HUES48 (cell line): ENCODE measurements at regions not wholly inside any gene's neighbourhood (a gene's known extent, or its start where the extent isn't known, plus 50 kb on each side); places are given as distances from the start of the nearest gene placed in this dataset.

Experiments used
- H3K27ac ChIP-seq: one replicate; pipeline ENCODE4 v1.7.0; 2013; ENCODE audit warnings: low read depth, low read length, inconsistent platforms
- H3K27me3 ChIP-seq: 2 replicates; pipeline ENCODE4 v1.6.1; 2013; ENCODE audit warnings: mild to moderate bottlenecking, low read length; ENCODE audit not compliant: control insufficient read depth, insufficient read depth
- H3K36me3 ChIP-seq: 2 replicates; pipeline ENCODE4 v1.6.1; 2013; ENCODE audit warnings: low read length; ENCODE audit not compliant: control insufficient read depth, insufficient read depth
- H3K4me1 ChIP-seq: 2 replicates; pipeline ENCODE4 v1.6.1; 2013; ENCODE audit warnings: mild to moderate bottlenecking, low read length; ENCODE audit not compliant: control insufficient read depth, insufficient read depth
- H3K4me3 ChIP-seq: 2 replicates; pipeline ENCODE4 v1.5.1; 2013; ENCODE audit warnings: mild to moderate bottlenecking, low read depth, low read length
- H3K9ac ChIP-seq: 2 replicates; pipeline ENCODE4 v1.6.1; 2013; ENCODE audit warnings: mild to moderate bottlenecking, low read depth, low read length, moderate library complexity
- H3K9me3 ChIP-seq: 2 replicates; pipeline ENCODE4 v1.6.1; 2013; ENCODE audit warnings: low read length; ENCODE audit not compliant: control insufficient read depth, insufficient read depth

GRCh38 chr10:128741680-128742079 is 615.5 kb upstream of the MKI67 start:
- no peak overlapping the region for H3K9ac ChIP-seq
- no peaks in the 10 kb centered on the region for H3K9me3 ChIP-seq
- no peaks in the 10 kb centered on the region for H3K27me3 ChIP-seq
- no peak overlapping the region for H3K27ac ChIP-seq
- 0 out of 2 replicates have a peak, but pooled peaks cover 6% of the 10 kb centered on the region for H3K4me1 ChIP-seq
- no peak overlapping the region for H3K4me3 ChIP-seq
- no peaks in the 10 kb centered on the region for H3K36me3 ChIP-seq

DNA sequence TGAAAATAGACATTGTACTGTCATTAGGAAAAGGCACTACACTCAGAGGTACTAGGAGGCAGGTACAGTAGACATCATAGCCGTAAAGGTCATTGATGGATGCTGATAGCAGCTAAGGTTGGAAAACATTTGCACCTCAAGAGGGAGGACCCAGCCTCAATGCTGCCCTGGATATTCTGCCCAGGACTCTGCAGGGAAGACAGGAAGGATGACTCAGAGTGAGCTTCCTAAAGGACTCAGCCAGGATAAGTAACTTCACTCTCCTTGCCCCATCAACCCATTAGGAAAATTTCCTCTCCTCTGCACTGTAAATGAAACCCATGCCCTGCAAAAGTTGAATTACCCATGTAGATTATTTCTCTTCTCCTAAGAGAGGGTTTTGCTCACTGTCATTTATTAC is 617.9 kb upstream of the MKI67 start:
- Histone ChIP-seq H3K27me3 (no peaks in the 10 kb centered on the region), H3K4me1 (0 out of 2 replicates have a peak, but pooled peaks cover 6% of the 10 kb centered on the region)

DNA sequence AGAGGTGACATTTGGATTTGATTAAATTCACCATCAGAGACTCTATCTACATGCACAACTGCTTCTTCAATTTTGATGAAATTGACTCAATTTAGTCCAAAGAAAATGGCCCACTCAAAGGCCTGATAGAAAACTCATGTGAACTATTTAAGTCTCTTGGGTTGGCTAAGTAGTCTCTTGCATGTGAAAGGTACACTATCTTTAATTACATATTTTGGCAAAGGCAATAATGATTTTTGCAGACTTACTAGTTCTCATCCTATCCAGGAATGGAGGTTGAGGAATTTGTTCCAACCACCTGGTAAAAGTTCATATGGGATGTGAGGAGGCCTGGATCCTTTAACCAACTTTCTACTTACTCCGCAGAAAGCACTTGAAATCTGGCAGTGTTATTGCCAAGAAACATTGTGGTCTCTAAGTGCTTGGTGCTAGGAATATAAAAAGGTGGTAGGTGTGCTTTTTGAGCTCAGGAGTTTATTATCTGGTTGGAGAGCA is 618.6 kb upstream of the MKI67 start:
- Histone ChIP-seq H3K27me3 (no peaks in the 10 kb centered on the region), H3K27ac (no peak overlapping the region)

More for the DNA sequence above, 617.9 kb upstream of the MKI67 start:
- Histone ChIP-seq H3K9me3 (no peaks in the 10 kb centered on the region), H3K9ac (no peak overlapping the region), H3K36me3 (no peaks in the 10 kb centered on the region), H3K4me3 (no peak overlapping the region), H3K27ac (no peak overlapping the region)

GRCh38 chr10:128747582-128748346 is 621.5 kb upstream of the MKI67 start:
- no peaks in the 10 kb centered on the region for H3K27me3 ChIP-seq
- H3K27ac ChIP-seq: no peak overlapping the region
- H3K36me3 ChIP-seq: no peaks in the 10 kb centered on the region
- no peak overlapping the region for H3K4me3 ChIP-seq
- H3K4me1 ChIP-seq: 0 out of 2 replicates have a peak, but pooled peaks cover 6% of the 10 kb centered on the region
- peaks cover 5% of the 10 kb centered on the region; the same call in 1 of the 2 replicates for H3K9me3 ChIP-seq
- no peak overlapping the region for H3K9ac ChIP-seq

More for the DNA sequence above, 618.6 kb upstream of the MKI67 start:
- H3K36me3 ChIP-seq: no peaks in the 10 kb centered on the region
- H3K9me3 ChIP-seq: no peaks in the 10 kb centered on the region
- H3K4me1 ChIP-seq: 0 out of 2 replicates have a peak, but pooled peaks cover 6% of the 10 kb centered on the region
- H3K9ac ChIP-seq: no peak overlapping the region
- no peak overlapping the region for H3K4me3 ChIP-seq

- no peak overlapping the region for H3K9ac ChIP-seq
- no peaks in the 10 kb centered on the region for H3K27me3 ChIP-seq
- peaks cover 5% of the 10 kb centered on the region; the same call in 1 of the 2 replicates for H3K9me3 ChIP-seq
- no peaks in the 10 kb centered on the region for H3K4me1 ChIP-seq
- H3K4me3 ChIP-seq: no peak overlapping the region
- H3K27ac ChIP-seq: no peak overlapping the region
- no peaks in the 10 kb centered on the region for H3K36me3 ChIP-seq
Observed at GRCh38 chr10:128751284-128751683, 625.1 kb upstream of the MKI67 start.

DNA sequence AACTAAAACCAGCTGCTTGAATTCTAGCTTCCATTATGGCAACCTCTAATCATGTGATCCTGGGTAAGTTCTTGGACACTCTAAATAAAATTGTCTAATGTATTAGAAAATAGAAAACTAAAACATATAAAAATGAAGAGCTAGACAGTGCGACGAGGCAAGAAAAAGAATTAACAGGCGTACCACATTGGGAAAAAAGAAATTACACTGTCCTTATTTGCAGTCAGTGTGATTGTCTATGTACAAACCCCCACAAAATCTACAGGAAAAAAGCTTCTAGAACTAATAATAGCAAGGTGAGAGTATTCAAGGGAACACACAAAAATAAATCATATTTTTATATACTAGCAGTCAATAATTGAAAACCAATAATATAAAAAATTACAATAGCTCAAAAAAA is 625.6 kb upstream of the MKI67 start:
- Histone ChIP-seq H3K4me3 (no peak overlapping the region), H3K36me3 (no peaks in the 10 kb centered on the region), H3K9me3 (peaks cover 5% of the 10 kb centered on the region; the same call in 1 of the 2 replicates), H3K9ac (no peak overlapping the region), H3K4me1 (no peaks in the 10 kb centered on the region), H3K27ac (no peak overlapping the region), H3K27me3 (no peaks in the 10 kb centered on the region)

DNA sequence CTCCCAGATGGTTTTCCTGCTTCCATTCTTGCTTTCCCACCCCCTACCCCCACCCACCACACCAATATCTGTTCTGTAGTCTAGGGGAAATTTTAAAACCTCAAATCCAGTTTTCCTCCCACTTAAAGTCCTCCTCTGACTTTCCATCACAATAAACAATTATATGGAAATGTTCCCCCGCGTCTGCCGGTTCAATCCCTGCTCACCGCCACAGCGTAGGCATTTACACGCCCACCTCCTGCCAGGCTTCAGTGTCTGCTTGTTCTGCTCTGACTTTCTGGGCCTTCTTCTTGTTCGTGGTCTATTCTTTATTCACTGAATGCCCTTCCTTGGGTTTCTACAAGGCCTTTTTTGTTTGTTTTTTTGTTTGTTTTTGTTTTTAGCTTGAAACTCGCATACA is 633.0 kb upstream of the MKI67 start:
- Histone ChIP-seq H3K4me3 (no peak overlapping the region), H3K4me1 (peaks cover 7% of the 10 kb centered on the region), H3K9ac (no peak overlapping the region), H3K9me3 (no peaks in the 10 kb centered on the region), H3K27me3 (no peaks in the 10 kb centered on the region), H3K27ac (no peak overlapping the region), H3K36me3 (no peaks in the 10 kb centered on the region)

GRCh38 chr10:128763588-128763987 is 637.4 kb upstream of the MKI67 start:
- H3K9me3 ChIP-seq: no peaks in the 10 kb centered on the region
- no peak overlapping the region for H3K4me3 ChIP-seq
- peaks cover 7% of the 10 kb centered on the region for H3K4me1 ChIP-seq
- no peaks in the 10 kb centered on the region for H3K27me3 ChIP-seq
- no peak overlapping the region for H3K9ac ChIP-seq
- H3K36me3 ChIP-seq: no peaks in the 10 kb centered on the region
- H3K27ac ChIP-seq: no peak overlapping the region

DNA sequence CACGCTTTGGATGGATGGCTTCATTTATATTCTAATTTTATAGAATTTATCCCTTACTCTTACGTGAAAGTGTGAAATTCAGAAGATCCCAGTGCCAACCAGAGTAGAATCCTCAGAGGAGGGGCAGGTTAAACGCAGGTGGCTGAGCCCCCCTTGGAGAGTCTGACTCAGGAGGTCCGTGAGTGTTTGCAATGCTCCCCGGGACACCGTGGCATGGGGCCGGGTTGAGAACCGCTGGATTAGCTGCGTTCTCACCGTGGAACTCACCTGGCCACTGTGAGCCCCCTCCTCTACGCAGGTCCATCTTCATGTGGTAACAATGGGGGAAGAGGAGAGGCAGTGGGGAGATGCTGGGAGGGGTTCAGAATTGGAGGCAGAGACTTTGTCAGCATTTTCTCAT is 638.0 kb upstream of the MKI67 start:
- Histone ChIP-seq H3K9me3 (no peaks in the 10 kb centered on the region), H3K27ac (no peak overlapping the region), H3K36me3 (no peaks in the 10 kb centered on the region), H3K4me1 (peaks cover 7% of the 10 kb centered on the region), H3K4me3 (no peak overlapping the region), H3K27me3 (no peaks in the 10 kb centered on the region), H3K9ac (no peak overlapping the region)

GRCh38 chr10:128766915-128767314 is 640.7 kb upstream of the MKI67 start:
- Histone ChIP-seq H3K36me3 (no peaks in the 10 kb centered on the region), H3K4me1 (peaks cover 7% of the 10 kb centered on the region), H3K9me3 (no peaks in the 10 kb centered on the region)

GRCh38 chr10:128774979-128775378 is 648.8 kb upstream of the MKI67 start:
- H3K27ac ChIP-seq: no peak overlapping the region

More at GRCh38 chr10:128766915-128767314, 640.7 kb upstream of the MKI67 start:
- H3K27me3 ChIP-seq: no peaks in the 10 kb centered on the region
- H3K4me3 ChIP-seq: no peak overlapping the region
- H3K27ac ChIP-seq: no peak overlapping the region
- no peak overlapping the region for H3K9ac ChIP-seq

More at GRCh38 chr10:128774979-128775378, 648.8 kb upstream of the MKI67 start:
- Histone ChIP-seq H3K4me3 (no peak overlapping the region), H3K9ac (no peak overlapping the region), H3K27me3 (no peaks in the 10 kb centered on the region), H3K4me1 (0 out of 2 replicates have a peak, but pooled peaks cover 3% of the 10 kb centered on the region), H3K36me3 (no peaks in the 10 kb centered on the region), H3K9me3 (0 out of 2 replicates have a peak, but pooled peaks cover 11% of the 10 kb centered on the region)
